GM21390 (cell line): ENCODE measurements at regions not wholly inside any gene's neighbourhood (a gene's known extent, or its start where the extent isn't known, plus 50 kb on each side); places are given as distances from the start of the nearest gene placed in this dataset.

Source experiments
- ATAC-seq: cut with Tn5 transposase; IDR thresholded peaks from one replicate; pipeline ENCODE4 v1.9.1; 2021; ENCODE audit not compliant: unreplicated experiment

GRCh38 chr9:88233091-88233490, 94.8 kb upstream of the SPATA31C2 start:
- ATAC-seq: no peak

- ATAC-seq: no peak
Measured at GRCh38 chr9:88230612-88231011, 92.3 kb upstream of the SPATA31C2 start.

- ATAC-seq: no peak
Measured at GRCh38 chr9:88229434-88229833, 91.2 kb upstream of the SPATA31C2 start.

- no peak for ATAC-seq
Measured at GRCh38 chr9:88224938-88225337, 86.7 kb upstream of the SPATA31C2 start.

GRCh38 chr9:88221105-88221504, 82.8 kb upstream of the SPATA31C2 start:
- no peak for ATAC-seq

GRCh38 chr9:88220652-88221051, 82.4 kb upstream of the SPATA31C2 start:
- ATAC-seq: no peak

- ATAC-seq: no peak
Measured at GRCh38 chr9:88219601-88220000, 81.3 kb upstream of the SPATA31C2 start.

- no peak for ATAC-seq
Measured at GRCh38 chr9:88218726-88219125, 80.5 kb upstream of the SPATA31C2 start.

- no peak for ATAC-seq
Measured at GRCh38 chr9:88216126-88216995, 78.1 kb upstream of the SPATA31C2 start.

GRCh38 chr9:88215196-88216125, 77.2 kb upstream of the SPATA31C2 start:
- ATAC-seq: no peak

GRCh38 chr9:88202321-88202720, 64.0 kb upstream of the SPATA31C2 start:
- ATAC-seq: no peak

GRCh38 chr9:88198341-88198807, 60.1 kb upstream of the SPATA31C2 start:
- ATAC-seq: no peak

GRCh38 chr9:88197781-88198340, 59.6 kb upstream of the SPATA31C2 start:
- no peak for ATAC-seq

GRCh38 chr9:88197016-88197415, 58.7 kb upstream of the SPATA31C2 start:
- no peak for ATAC-seq

- no peak for ATAC-seq
Measured at GRCh38 chr9:88196142-88196790, 58.0 kb upstream of the SPATA31C2 start.

- no peak for ATAC-seq
Measured at GRCh38 chr9:88193766-88194165, 55.5 kb upstream of the SPATA31C2 start.

GRCh38 chr9:88191456-88191855, 53.2 kb upstream of the SPATA31C2 start:
- no peak for ATAC-seq

- no peak for ATAC-seq
Measured at GRCh38 chr9:88189371-88189770, 51.1 kb upstream of the SPATA31C2 start.
